ENCODE measurements at regions not wholly inside any gene's neighbourhood (a gene's known extent, or its start where the extent isn't known, plus 50 kb on each side); places are given as distances from the start of the nearest gene placed in this dataset.

DNA sequence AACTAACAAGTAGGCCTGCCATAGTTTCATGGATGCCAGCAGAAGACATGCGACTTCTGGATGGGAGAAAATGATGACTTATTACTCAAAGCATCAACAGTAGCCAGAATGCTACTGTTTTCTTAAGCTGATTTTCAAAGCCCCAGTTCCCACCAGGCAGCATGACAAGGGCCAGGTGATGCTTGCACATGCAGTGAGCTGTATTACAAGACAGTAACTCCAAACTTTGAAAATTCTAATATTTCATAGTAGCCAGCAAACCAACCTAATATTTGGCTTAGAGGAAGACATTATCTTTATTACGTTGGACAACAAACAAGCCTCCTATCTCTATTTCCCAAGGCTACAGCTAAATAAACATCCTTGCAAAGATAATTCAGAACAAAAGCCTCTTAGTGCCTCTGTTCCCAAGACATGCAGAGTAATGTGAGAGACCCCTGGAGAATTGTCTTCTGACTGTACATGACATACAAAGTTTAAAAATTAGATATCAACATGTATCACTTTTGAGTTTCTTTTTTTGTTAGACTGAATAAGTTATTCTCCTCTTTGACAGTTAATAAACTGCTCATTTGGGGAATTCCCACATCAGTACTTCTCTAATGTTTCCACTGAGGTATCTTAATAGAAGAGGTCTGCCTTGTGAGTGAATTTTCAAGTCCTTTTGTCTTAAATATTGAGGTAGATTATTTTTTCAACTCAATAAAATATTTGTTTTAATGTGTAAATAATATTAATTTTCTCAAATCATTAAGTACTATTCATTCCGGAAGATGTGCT lies 367.6 kb upstream of the CWC22 start:
- DNase-seq: no peak
- Histone ChIP-seq H3K4me3 (no peak overlapping the region), H3K36me3 (no peaks in the 10 kb centered on the region), H3K27ac (no peak overlapping the region), H3K4me1 (no peaks in the 10 kb centered on the region), H3K9me3 (no peaks in the 10 kb centered on the region), H3K27me3 (no peaks in the 10 kb centered on the region)
- TF ChIP-seq, protein P1, sequence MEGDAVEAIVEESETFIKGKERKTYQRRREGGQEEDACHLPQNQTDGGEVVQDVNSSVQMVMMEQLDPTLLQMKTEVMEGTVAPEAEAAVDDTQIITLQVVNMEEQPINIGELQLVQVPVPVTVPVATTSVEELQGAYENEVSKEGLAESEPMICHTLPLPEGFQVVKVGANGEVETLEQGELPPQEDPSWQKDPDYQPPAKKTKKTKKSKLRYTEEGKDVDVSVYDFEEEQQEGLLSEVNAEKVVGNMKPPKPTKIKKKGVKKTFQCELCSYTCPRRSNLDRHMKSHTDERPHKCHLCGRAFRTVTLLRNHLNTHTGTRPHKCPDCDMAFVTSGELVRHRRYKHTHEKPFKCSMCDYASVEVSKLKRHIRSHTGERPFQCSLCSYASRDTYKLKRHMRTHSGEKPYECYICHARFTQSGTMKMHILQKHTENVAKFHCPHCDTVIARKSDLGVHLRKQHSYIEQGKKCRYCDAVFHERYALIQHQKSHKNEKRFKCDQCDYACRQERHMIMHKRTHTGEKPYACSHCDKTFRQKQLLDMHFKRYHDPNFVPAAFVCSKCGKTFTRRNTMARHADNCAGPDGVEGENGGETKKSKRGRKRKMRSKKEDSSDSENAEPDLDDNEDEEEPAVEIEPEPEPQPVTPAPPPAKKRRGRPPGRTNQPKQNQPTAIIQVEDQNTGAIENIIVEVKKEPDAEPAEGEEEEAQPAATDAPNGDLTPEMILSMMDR (IDR thresholded peaks at IDR 0.05): no peak
- TF ChIP-seq POLR2A (IDR thresholded peaks at IDR 0.05): no peak

DNA sequence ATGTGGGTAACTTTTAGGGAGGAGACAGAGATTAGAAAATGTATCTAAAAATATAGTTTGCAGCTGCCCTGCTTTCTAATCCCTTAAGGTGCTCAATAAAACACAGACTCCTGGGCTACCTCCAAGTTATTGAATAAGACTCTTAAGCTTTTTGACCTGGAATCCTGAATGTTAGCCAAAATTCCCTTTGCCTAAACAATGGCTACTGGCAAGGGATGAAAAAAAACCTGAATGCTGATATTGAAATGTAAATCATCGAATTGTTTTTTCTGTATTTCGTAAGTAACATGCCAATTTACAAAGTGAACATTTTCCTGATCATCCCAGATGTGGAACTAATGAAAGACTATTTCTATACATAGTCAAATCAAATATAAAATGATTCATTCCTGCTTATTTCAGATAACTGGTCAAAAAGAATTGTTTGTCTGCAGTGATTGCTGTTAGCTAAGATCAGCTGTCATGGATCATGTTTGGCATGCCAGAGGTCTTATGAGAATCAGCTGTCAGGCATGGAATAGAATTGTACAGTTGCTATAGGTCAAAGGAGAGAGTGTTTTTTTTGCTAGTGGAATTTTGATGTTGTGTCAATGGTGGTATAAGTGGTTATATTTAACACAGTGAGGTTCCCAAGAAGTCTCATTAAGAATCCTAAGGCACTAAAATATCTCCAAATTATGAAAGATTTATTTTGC lies 363.6 kb upstream of the CWC22 start:
- H3K9me3 ChIP-seq: no peaks in the 10 kb centered on the region
- no peak for TF ChIP-seq POLR2A (IDR thresholded peaks at IDR 0.05)
- TF ChIP-seq, protein P1 (IDR thresholded peaks at IDR 0.05): no peak

DNA sequence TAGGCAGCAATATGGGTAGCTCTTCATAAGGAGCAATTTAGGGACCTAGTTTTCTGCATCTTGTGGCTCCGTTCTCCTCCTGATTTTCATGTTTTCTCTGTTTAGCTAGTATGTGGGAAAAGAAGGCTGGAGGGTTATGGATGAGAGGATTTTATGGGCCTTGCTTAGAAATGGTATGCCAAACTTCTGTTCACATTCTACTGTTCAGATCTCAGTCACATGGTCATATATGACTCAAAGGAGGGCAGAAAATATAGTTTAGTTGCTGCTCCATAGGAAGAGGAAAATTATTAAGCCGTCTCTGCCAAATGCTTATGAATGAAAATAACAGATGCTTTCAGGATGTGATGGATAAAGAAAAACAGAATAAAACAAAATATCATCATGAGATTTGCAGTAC lies 361.8 kb upstream of the CWC22 start:
- TF ChIP-seq, protein P1 (IDR thresholded peaks at IDR 0.05): no peak
- no peaks in the 10 kb centered on the region for H3K27me3 ChIP-seq
- no peak overlapping the region for H3K4me3 ChIP-seq
- no peaks in the 10 kb centered on the region for H3K9me3 ChIP-seq
- no peak overlapping the region for H3K27ac ChIP-seq
- no peaks in the 10 kb centered on the region for H3K36me3 ChIP-seq
- no peak for DNase-seq
- H3K4me1 ChIP-seq: no peaks in the 10 kb centered on the region

More for the DNA sequence above, 363.6 kb upstream of the CWC22 start:
- Histone ChIP-seq H3K36me3 (no peaks in the 10 kb centered on the region), H3K4me3 (no peak overlapping the region), H3K4me1 (no peaks in the 10 kb centered on the region), H3K27ac (no peak overlapping the region), H3K27me3 (no peaks in the 10 kb centered on the region)
- no peak for DNase-seq

DNA sequence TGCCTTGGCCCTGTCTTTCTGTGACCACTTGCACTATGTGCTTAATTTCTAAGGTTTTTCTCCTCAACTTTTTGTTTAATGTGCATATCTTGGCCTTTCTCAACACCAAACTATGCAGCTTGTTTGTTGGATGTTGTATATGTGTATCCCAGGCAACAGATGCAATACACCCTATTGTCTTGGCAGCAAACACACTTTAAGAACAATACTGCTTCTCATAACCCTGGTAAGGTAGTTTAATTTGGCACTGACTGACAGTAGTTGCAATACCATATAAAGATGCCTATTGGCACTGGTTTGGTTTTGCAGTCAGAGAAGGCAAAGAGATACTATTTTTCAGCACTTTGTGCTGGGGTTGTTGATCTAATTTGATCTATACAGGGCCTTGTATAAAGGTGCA lies 360.7 kb upstream of the CWC22 start:
- Histone ChIP-seq H3K27me3 (no peaks in the 10 kb centered on the region), H3K27ac (no peak overlapping the region), H3K9me3 (no peaks in the 10 kb centered on the region), H3K36me3 (no peaks in the 10 kb centered on the region), H3K4me3 (no peak overlapping the region), H3K4me1 (no peaks in the 10 kb centered on the region)
- no peak for DNase-seq
- no peak for TF ChIP-seq POLR2A (IDR thresholded peaks at IDR 0.05)
- TF ChIP-seq, protein P1 (IDR thresholded peaks at IDR 0.05): no peak

DNA sequence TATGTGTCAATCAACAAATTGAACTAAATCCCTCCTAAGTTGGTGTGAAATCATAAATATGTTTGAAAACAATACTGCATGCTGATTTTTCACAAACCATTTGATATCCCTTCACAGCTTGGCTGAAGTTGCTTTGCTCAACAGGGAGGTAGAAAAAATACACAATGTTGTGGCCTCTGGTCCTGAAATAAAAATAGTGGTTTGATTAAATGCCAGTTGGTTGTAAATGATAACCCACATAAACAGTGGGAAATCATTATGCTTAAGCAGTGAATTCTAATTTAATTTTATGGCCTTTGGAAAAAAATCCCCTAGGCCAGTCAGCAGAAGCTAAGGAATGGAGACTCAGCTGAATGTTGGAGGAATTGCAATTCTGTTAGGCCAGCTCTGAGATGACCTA lies 359.4 kb upstream of the CWC22 start:
- H3K27ac ChIP-seq: no peak overlapping the region

More for the DNA sequence above, 359.4 kb upstream of the CWC22 start:
- Histone ChIP-seq H3K27me3 (no peaks in the 10 kb centered on the region), H3K9me3 (no peaks in the 10 kb centered on the region), H3K4me1 (no peaks in the 10 kb centered on the region), H3K36me3 (no peaks in the 10 kb centered on the region), H3K4me3 (no peak overlapping the region)
- DNase-seq: no peak
- TF ChIP-seq, protein P1 (IDR thresholded peaks at IDR 0.05): no peak
- no peak for TF ChIP-seq POLR2A (IDR thresholded peaks at IDR 0.05)

Measured in Peyer's patch (tissue), 4 donors.